Activated CD8-positive, alpha-beta memory T cell treated with anti-CD3 and anti-CD28 coated beads for 4 hours (primary cell): ENCODE measurements at regions not wholly inside any gene's neighbourhood (a gene's known extent, or its start where the extent isn't known, plus 50 kb on each side); places are given as distances from the start of the nearest gene placed in this dataset.
"Not testable (repeated sequence)": the region's sequence is repeated elsewhere in the genome, so short reads cannot be mapped to it uniquely, and the experiment has no call there.

Source experiments
- DNase-seq, 2 donors: peaks; one replicate each; pipeline ENCODE4 v3.0.0-alpha.2; 2020; ENCODE audit warnings: low read depth in 2 of 2

GRCh38 chr9:124125651-124125977 lies 114.0 kb downstream of the LHX2 start:
- no peak for DNase-seq

GRCh38 chr9:124126648-124127646 lies 115.4 kb downstream of the LHX2 start:
- peak; percentile 38 to 68 for DNase-seq

GRCh38 chr9:124128568-124129166 lies 117.1 kb downstream of the LHX2 start:
- no peak for DNase-seq

- DNase-seq: no peak
Observed at GRCh38 chr9:124130277-124131075, 118.9 kb downstream of the LHX2 start.

GRCh38 chr9:124131518-124131917 lies 120.0 kb downstream of the LHX2 start:
- DNase-seq: not testable (repeated sequence)

GRCh38 chr9:124132671-124133147 lies 121.1 kb downstream of the LHX2 start:
- no peak for DNase-seq

GRCh38 chr9:124133727-124134126 lies 122.2 kb downstream of the LHX2 start:
- no peak for DNase-seq

- DNase-seq: no peak
Observed at GRCh38 chr9:124134526-124134925, 123.0 kb downstream of the LHX2 start.

- no peak for DNase-seq
Observed at GRCh38 chr9:124135813-124136365, 121.9 kb upstream of the NEK6 start.

GRCh38 chr9:124137009-124137943 lies 120.5 kb upstream of the NEK6 start:
- no peak for DNase-seq

- no peak for DNase-seq
Observed at GRCh38 chr9:124137944-124138335, 119.8 kb upstream of the NEK6 start.

- DNase-seq: no peak
Observed at GRCh38 chr9:124139001-124139400, 118.7 kb upstream of the NEK6 start.

- no peak for DNase-seq
Observed at GRCh38 chr9:124140941-124141568, 116.7 kb upstream of the NEK6 start.

GRCh38 chr9:124144561-124145123 lies 113.1 kb upstream of the NEK6 start:
- DNase-seq: not testable (repeated sequence)

GRCh38 chr9:124146031-124146561 lies 111.7 kb upstream of the NEK6 start:
- no peak for DNase-seq

- no peak for DNase-seq
Observed at GRCh38 chr9:124149992-124150391, 107.8 kb upstream of the NEK6 start.

GRCh38 chr9:124163760-124164255 lies 93.9 kb upstream of the NEK6 start:
- no peak for DNase-seq

GRCh38 chr9:124164811-124165210 lies 92.9 kb upstream of the NEK6 start:
- DNase-seq: no peak

GRCh38 chr9:124174433-124174832 lies 83.3 kb upstream of the NEK6 start:
- no peak for DNase-seq
